Activated CD4-positive, alpha-beta T cell treated with anti-CD3 and anti-CD28 coated beads for 4 hours (primary cell): ENCODE measurements at regions not wholly inside any gene's neighbourhood (a gene's known extent, or its start where the extent isn't known, plus 50 kb on each side); places are given as distances from the start of the nearest gene placed in this dataset.

Experiments
- DNase-seq, 2 donors: peaks; one replicate each; pipeline ENCODE4 v3.0.0-alpha.2; 2020

DNA sequence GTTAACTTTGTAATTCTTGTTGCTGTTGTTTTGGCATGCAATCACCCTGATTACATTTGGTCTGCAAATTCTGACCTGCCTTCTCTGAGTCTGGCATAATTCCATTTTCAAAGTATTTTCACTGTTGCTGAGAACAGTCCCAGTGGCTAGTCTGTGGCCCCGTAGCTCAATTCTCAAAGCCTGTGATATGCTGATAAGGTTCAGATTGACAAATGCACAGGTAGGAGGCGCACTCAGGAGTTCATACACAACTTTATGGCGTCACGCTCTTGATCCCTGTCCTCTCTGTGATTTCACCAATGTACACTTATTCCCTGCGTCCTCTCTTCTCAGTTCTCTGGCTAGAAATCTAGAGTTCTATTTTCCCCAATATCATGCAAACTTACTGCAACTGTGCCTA lies 376.6 kb upstream of the SLCO3A1 start:
- no peak for DNase-seq

DNA sequence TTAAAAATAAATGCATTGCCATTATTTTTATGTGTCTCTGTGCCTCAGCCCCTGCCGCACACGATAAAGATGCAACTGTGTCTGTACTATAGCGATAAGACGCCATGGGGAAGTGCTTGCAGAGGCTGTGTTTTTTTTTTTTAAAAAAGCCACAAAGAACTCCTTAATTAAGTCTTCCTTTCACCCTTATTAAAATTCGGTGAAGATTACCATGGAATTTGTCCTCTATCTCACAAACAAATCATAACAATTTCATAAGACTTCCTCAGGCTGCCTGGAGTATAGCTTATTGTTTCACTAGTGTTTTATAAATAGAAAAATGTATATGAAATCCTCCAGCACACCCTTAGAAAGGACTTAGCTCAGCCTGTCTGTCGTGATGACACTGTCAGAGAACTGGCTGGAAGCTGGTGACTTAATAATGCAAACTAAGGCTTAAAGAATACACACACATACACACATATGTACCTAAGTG lies 374.8 kb upstream of the SLCO3A1 start:
- no peak for DNase-seq

DNA sequence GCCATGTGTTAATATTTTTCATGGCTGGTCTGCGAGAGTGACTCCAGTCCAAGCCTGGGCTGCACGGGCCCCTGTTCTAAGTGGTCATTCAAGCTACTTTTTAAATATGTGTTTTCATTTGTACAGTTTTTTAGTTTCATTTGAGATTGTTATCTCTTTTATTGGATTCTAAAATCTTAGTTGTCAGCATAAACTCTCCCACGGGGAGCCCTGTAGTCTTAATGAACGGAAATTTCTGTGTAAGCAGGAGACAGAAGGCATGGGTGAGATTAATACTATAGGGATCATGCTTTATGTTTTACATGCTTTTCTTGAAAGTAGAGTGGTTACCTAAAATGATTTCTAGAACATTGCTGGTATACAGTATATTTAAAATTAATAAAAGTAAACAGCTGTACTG lies 373.1 kb upstream of the SLCO3A1 start:
- no peak for DNase-seq

GRCh38 chr15:91482799-91483198 lies 370.7 kb upstream of the SLCO3A1 start:
- DNase-seq: no peak

GRCh38 chr15:91484141-91484540 lies 369.4 kb upstream of the SLCO3A1 start:
- DNase-seq: no peak

DNA sequence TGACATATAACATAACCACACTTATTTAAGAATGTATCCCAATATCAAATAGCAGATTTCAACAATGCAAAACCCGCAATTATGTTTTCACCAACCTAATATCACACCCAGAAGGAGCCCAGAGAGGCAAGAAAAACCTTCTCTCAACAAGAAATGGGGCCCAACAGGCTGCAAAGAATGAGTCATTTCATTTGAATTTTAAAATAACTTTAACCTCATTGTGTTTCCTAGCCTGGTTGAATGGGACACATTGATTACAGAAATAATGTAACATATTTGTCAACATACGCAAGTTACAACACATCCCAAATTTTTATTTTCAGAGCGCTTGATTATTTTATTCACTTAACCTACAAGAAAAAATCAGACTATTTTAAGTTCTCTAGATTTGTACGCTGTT lies 365.1 kb upstream of the SLCO3A1 start:
- no peak for DNase-seq

GRCh38 chr15:91490211-91490610 lies 363.3 kb upstream of the SLCO3A1 start:
- DNase-seq: no peak

DNA sequence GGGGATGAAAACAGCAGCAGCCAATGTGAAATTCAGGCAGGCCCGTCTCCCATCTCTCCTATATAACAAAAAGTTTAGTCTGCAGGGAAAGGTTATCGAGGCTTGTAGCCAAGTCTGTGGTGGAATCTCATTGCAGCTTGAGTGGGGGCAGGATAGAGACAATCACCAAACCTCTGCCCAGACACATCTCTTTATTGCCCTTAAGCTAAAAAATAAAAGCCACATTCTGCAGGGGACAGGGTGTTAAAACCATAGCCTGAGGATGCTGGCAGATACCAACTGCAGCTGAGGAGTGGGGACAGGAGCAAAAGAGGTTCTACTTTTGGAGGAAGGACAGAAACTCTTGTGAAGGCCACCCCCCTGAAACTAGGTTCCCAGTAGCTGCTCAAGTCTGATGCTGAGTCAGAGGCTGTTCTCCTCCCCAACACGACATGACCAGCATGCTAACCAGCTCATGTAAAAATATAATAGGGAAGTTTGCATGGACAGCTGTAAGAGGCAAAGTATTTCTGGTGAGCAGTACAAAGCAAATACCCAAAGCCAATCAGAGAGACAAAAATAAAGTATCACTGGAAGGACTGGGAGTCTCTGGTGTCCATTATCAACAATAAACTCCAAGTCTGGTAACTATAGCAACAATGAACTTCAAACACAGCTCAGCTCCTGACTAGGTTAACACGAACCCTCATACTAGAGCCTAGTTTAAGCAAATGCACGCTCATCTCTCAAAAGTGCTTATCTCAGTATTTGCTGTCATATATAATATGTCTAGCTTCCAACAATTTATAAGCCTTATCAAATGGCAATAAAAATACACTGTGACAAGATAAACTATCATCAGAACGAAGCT lies 362.2 kb upstream of the SLCO3A1 start:
- no peak for DNase-seq

GRCh38 chr15:91496754-91497691 lies 356.5 kb upstream of the SLCO3A1 start:
- no peak for DNase-seq

- DNase-seq: no peak
These were observed 355.3 kb upstream of the SLCO3A1 start for GRCh38 chr15:91498046-91498748.

DNA sequence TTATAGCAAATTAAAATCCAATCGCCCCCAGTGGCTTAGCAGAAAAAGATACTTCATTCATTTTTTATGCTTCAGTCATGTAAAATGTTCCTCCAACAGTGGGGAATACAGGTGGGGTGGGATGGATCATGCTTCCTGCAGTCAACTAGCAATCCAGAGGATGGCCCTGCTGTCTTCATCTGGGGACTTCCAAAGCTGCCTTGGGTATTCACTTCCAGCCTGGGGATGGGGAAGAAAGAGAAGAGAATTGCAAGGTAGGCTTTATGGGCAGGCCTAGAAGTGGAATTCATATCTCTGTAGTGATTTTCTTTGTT lies 354.8 kb upstream of the SLCO3A1 start:
- no peak for DNase-seq

GRCh38 chr15:91499774-91500383 lies 353.6 kb upstream of the SLCO3A1 start:
- no peak for DNase-seq

- DNase-seq: no peak
These were observed 344.9 kb upstream of the SLCO3A1 start for GRCh38 chr15:91508633-91509032.

- no peak for DNase-seq
These were observed 339.4 kb upstream of the SLCO3A1 start for GRCh38 chr15:91514147-91514546.

DNA sequence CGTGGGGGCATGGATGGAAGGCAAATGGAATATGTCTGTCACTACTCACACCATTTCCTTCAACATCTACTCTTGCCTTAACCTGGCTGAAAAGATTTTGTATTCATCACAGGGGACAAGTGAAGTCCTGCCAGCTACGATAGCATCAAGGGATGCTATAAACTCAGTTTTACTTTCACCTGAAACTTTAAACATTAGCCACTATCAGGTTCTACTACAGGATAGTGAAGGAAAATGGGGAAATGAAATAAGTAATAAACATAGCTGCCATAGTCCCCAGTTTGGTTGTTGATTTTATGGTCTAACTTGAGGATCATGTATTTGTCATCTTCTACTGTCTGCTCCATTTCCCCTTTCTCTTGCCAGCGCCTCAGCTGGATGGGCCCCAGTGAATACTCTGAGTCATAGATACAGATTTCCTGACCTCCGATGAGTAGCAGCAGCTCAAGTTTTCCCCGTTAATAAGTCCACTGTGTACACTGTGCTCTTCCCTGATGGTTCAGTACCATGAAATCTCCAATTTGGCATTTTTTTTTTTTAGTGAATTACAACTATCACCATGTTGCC lies 338.2 kb upstream of the SLCO3A1 start:
- no peak for DNase-seq

- no peak for DNase-seq
These were observed 336.6 kb upstream of the SLCO3A1 start for GRCh38 chr15:91516866-91517265.

- DNase-seq: no peak
These were observed 335.9 kb upstream of the SLCO3A1 start for GRCh38 chr15:91517491-91518200.

DNA sequence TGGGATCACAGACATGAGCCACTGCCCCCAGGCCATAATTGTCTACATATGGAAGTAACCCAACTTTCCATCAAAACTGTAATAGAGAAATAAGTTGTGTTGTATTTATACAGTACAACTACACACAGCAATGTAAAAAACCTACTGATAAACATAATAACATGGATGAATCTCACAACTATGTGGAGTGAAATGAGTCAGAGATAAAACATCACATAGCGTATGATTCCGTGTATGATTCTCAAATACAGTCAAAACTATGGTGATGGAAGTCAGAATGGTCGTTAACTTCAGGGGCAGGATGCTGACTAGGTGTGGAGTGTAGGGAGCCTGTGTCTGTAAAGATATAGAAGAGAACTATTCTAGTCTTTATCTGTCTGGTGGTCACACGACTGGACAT lies 332.7 kb upstream of the SLCO3A1 start:
- DNase-seq: no peak

DNA sequence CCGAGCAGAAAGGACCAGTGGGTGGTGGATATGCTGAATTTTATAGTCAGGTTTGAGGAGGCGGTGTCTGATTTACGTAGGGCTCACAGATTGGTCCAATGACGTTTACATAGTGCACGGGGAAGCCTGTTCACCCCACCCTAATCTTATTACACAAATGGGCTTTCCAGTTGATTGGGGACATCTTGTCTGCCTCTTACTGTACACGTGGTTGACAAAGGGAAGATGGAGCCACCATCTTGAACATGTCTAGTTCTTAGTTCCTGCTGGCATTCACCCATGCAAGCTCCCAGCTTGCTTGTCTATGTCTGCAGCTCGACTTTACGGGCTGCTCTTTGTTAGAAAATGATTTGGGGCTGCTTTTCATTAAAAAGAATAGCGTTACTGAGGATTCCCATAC lies 332.0 kb upstream of the SLCO3A1 start:
- DNase-seq: no peak

- DNase-seq: no peak
These were observed 331.5 kb upstream of the SLCO3A1 start for GRCh38 chr15:91521996-91522395.

- DNase-seq: no peak
These were observed 330.7 kb upstream of the SLCO3A1 start for GRCh38 chr15:91522605-91523332.
